Mucosa of rectum (tissue), 2 donors: ENCODE measurements at regions not wholly inside any gene's neighbourhood (a gene's known extent, or its start where the extent isn't known, plus 50 kb on each side); places are given as distances from the start of the nearest gene placed in this dataset.
"Not testable (repeated sequence)": the region's sequence is repeated elsewhere in the genome, so short reads cannot be mapped to it uniquely, and the experiment has no call there.

Experiments used
- H3K27ac ChIP-seq, 2 donors: one replicate each; pipeline ENCODE4 v1.7.0; 2013; ENCODE audit warnings: inconsistent platforms in 2 of 2, low read depth in 2 of 2, low read length in 2 of 2
- H3K27me3 ChIP-seq, 2 donors: one replicate each; pipeline ENCODE4 v1.7.0; 2013; ENCODE audit warnings: low read length in 2 of 2; ENCODE audit not compliant: control insufficient read depth in 2 of 2, insufficient read depth in 2 of 2
- H3K36me3 ChIP-seq, 2 donors: one replicate each; pipeline ENCODE4 v1.7.0; 2013; ENCODE audit warnings: low read length in 2 of 2; ENCODE audit not compliant: control insufficient read depth in 2 of 2, insufficient read depth in 2 of 2
- H3K4me1 ChIP-seq, 2 donors: one replicate each; pipeline ENCODE4 v1.7.0; 2013; ENCODE audit warnings: low read length in 2 of 2, mild to moderate bottlenecking in 1 of 2; ENCODE audit not compliant: control insufficient read depth in 2 of 2, insufficient read depth in 2 of 2
- H3K4me3 ChIP-seq, 2 donors: one replicate each; pipeline ENCODE4 v1.7.0; 2013; ENCODE audit warnings: low read length in 2 of 2
- H3K9ac ChIP-seq, 2 donors: one replicate each; pipeline ENCODE4 v1.7.0; 2013; ENCODE audit warnings: low read length in 2 of 2, low read depth in 1 of 2, mild to moderate bottlenecking in 1 of 2
- H3K9me3 ChIP-seq, 2 donors: one replicate each; pipeline ENCODE4 v1.7.0; 2013; ENCODE audit warnings: low read length in 2 of 2; ENCODE audit not compliant: control insufficient read depth in 2 of 2
- donor health status: healthy.
- donor health status: Normal muscosa, but diverticular disease.

- Histone ChIP-seq H3K36me3 (no peaks in the 10 kb centered on the region), H3K27ac (no peak overlapping the region), H3K4me3 (no peak overlapping the region), H3K4me1 (no peaks in the 10 kb centered on the region), H3K9me3 (no peaks in the 10 kb centered on the region), H3K27me3 (no peaks in the 10 kb centered on the region), H3K9ac (no peak overlapping the region)
These were observed 59.2 kb downstream of the IL12A start for GRCh38 chr3:160047876-160048275.

DNA sequence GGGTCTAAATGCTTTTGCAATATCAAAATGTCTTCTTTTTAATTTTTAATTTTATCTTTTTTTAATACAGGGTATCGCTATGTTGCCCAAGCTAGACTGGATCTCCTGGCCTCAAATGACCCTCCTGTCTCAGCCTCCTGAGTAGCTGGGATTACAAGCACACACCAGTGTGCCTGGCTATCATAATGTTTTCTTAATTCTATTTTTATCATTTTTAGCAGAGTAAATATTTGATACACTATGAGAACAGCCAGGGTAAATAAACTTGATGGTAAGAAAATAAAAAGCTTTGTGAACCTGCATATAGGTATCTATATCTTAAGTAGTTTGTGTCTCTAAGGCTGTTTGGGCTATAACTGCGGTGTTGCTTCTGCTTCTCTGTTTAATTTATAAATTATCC is 60.4 kb downstream of the IL12A start:
- Histone ChIP-seq H3K9me3 (no peaks in the 10 kb centered on the region), H3K4me1 (no peaks in the 10 kb centered on the region), H3K27me3 (no peaks in the 10 kb centered on the region), H3K9ac (no peak overlapping the region), H3K27ac (no peak overlapping the region), H3K4me3 (no peak overlapping the region), H3K36me3 (no peaks in the 10 kb centered on the region)

GRCh38 chr3:160049565-160049964 is 60.9 kb downstream of the IL12A start:
- no peaks in the 10 kb centered on the region for H3K36me3 ChIP-seq

GRCh38 chr3:160049988-160050387 is 61.4 kb downstream of the IL12A start:
- no peaks in the 10 kb centered on the region for H3K27me3 ChIP-seq
- H3K9me3 ChIP-seq: no peaks in the 10 kb centered on the region
- no peak overlapping the region for H3K27ac ChIP-seq
- H3K9ac ChIP-seq: no peak overlapping the region
- H3K4me3 ChIP-seq: no peak overlapping the region
- H3K36me3 ChIP-seq: no peaks in the 10 kb centered on the region
- no peaks in the 10 kb centered on the region for H3K4me1 ChIP-seq

More at GRCh38 chr3:160049565-160049964, 60.9 kb downstream of the IL12A start:
- H3K27ac ChIP-seq: no peak overlapping the region
- no peaks in the 10 kb centered on the region for H3K27me3 ChIP-seq
- H3K9me3 ChIP-seq: no peaks in the 10 kb centered on the region
- no peak overlapping the region for H3K9ac ChIP-seq
- no peaks in the 10 kb centered on the region for H3K4me1 ChIP-seq
- no peak overlapping the region for H3K4me3 ChIP-seq

- H3K27ac ChIP-seq: no peak overlapping the region
- no peak overlapping the region for H3K4me3 ChIP-seq
- H3K9me3 ChIP-seq: no peaks in the 10 kb centered on the region
- no peaks in the 10 kb centered on the region for H3K4me1 ChIP-seq
- H3K36me3 ChIP-seq: no peaks in the 10 kb centered on the region
- no peaks in the 10 kb centered on the region for H3K27me3 ChIP-seq
- no peak overlapping the region for H3K9ac ChIP-seq
These were observed 63.9 kb downstream of the IL12A start for GRCh38 chr3:160052385-160053047.

- H3K27me3 ChIP-seq: no peaks in the 10 kb centered on the region
- H3K9ac ChIP-seq: no peak overlapping the region
- no peaks in the 10 kb centered on the region for H3K9me3 ChIP-seq
- H3K27ac ChIP-seq: no peak overlapping the region
- no peaks in the 10 kb centered on the region for H3K36me3 ChIP-seq
- H3K4me1 ChIP-seq: no peaks in the 10 kb centered on the region
- H3K4me3 ChIP-seq: no peak overlapping the region
These were observed 64.4 kb downstream of the IL12A start for GRCh38 chr3:160053048-160053391.

DNA sequence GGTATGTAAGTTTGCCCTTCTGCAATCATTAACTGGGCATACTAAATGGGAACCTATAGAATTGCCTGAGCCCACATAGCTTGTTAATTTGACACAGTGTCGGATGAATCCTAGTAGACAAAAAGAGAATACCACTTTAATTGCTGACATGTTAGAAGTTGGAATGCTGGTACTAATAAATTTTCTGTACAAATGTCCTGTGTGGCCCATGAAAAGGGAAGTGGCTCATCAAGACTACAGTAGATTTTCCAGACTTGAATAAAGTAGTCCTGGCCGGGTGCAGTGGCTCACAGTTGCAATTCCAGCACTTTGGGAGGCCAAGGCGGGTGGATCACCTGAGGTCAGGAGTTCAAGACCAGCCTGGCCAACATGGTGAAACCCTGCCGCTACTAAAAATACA is 66.2 kb downstream of the IL12A start:
- not testable (repeated sequence) for H3K9me3 ChIP-seq, H3K27ac ChIP-seq, H3K27me3 ChIP-seq, H3K36me3 ChIP-seq, H3K4me3 ChIP-seq, H3K9ac ChIP-seq, H3K4me1 ChIP-seq

- Histone ChIP-seq H3K9ac (no peak overlapping the region), H3K9me3 (no peaks in the 10 kb centered on the region), H3K27ac (no peak overlapping the region), H3K36me3 (no peaks in the 10 kb centered on the region), H3K4me3 (no peak overlapping the region), H3K27me3 (no peaks in the 10 kb centered on the region), H3K4me1 (no peaks in the 10 kb centered on the region)
These were observed 67.0 kb downstream of the IL12A start for GRCh38 chr3:160055659-160056058.

GRCh38 chr3:160057331-160057730 is 68.7 kb downstream of the IL12A start:
- no peaks in the 10 kb centered on the region for H3K4me1 ChIP-seq
- no peaks in the 10 kb centered on the region for H3K36me3 ChIP-seq
- no peaks in the 10 kb centered on the region for H3K27me3 ChIP-seq
- H3K4me3 ChIP-seq: no peak overlapping the region
- no peak overlapping the region for H3K9ac ChIP-seq
- no peak overlapping the region for H3K27ac ChIP-seq
- no peaks in the 10 kb centered on the region for H3K9me3 ChIP-seq

- H3K9ac ChIP-seq: no peak overlapping the region
These were observed 71.9 kb downstream of the IL12A start for GRCh38 chr3:160060409-160061027.

More at GRCh38 chr3:160060409-160061027, 71.9 kb downstream of the IL12A start:
- Histone ChIP-seq H3K4me3 (no peak overlapping the region), H3K9me3 (no peaks in the 10 kb centered on the region), H3K27me3 (no peaks in the 10 kb centered on the region), H3K4me1 (no peaks in the 10 kb centered on the region), H3K27ac (no peak overlapping the region), H3K36me3 (no peaks in the 10 kb centered on the region)
